UCSD-AML1 (cell line): ENCODE measurements at regions not wholly inside any gene's neighbourhood (a gene's known extent, or its start where the extent isn't known, plus 50 kb on each side); places are given as distances from the start of the nearest gene placed in this dataset.
"Not testable (repeated sequence)": the region's sequence is repeated elsewhere in the genome, so short reads cannot be mapped to it uniquely, and the experiment has no call there.

Experiments used
- DNase-seq: peaks from one replicate; lab custom pipeline; 2025; ENCODE audit not compliant: unreplicated experiment; lab: John Stamatoyannopoulos, UW

DNA sequence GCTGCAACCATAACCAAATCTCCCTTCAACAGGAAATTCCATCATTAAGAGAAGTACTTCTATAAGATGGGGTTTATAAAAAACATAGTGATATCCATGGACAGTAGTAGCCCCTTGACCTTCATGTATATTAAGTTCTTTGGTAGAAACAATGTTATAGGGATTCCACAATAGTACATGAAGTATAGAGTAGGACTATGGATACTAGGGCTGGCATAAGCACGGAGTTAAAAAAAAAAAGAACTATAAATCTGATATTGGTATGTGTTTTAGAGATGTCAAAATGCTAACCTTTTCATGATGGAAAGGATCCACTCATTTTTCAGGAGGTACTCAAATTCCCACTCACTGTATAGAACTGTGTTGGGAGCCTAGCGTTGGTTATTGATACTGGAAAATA is 337.6 kb downstream of the FGF10 start:
- DNase-seq, result no peak

DNA sequence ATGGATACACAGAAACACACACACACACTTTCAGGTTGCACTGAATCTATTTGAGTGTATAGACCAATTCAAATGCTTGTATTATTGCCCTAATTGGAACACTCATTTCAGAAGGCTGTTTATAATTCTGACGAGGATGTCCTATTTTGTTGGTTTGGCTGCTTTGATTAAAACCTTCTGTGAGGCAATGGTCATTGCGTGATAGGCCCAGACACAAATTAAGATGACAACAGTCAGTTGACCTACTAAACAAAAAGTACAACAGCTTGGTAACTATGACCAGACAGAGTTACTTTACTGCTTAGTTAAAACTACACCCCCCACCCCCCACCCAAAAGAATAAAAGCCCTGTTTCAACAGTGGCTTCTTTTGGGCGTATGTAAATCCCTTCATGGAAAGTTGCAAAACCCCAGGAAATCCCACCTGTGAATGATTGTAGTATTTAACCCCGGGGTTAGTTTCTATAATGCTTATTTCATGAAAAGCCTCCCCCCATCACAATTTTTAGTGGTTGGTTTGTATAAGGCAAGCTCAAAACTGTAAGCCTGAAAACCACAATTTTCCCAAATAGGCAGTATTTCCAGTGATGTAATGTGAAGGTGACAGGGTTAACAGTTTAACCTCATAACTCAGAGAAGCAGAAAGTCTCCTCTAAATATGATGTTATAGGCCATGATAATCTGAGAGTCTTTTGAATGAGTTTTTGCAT is 340.8 kb downstream of the FGF10 start:
- no peak for DNase-seq

DNA sequence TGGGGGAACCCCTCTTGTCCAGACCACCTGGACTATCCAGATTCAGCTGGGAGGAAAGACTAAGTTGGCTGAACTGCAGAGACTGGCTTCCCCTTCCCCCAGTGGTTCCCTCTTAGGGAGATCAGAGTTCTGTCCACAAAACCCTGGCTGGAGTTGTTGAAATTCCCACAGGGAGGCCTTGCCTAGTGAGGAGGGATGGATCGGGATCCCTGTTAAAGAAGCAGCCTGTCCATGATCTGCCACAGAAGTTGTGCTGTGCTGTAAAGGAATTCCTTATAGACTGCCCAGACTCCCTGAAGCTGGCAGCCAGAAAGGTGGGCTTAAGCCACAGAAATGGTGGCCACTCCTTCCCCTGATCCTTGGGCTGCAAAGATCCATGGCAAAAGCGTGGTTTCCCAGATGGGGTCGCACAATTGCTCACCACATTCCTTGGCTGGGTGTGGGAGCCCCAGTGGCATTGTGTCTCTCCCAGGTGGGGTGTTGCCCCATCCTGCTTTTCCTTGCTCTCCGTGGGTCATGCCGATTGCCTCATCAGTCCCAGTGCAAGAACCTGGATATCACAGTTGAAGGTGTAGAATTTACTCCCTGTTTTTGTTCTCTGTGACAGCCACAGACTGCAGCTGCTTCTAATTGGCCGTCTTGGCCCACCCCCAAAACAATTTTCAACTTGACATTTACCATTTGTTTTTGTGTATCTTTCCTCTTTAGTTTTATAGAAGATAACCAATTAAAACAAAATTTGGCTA is 342.4 kb downstream of the FGF10 start:
- DNase-seq, result no peak

DNA sequence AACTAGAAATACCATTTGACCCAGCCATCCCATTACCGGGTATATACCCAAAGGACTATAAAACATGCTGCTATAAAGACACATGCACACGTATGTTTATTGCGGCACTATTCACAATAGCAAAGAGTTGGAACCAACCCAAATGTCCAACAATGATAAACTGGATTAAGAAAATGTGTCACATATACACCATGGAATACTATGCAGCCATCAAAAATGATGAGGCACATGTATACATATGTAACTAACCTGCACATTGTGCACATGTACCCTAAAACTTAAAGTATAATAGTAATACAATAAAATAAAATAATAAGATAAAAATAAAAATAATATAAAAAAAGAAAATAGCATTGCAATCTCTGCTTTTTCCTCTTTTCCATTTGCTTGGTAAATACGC is 344.7 kb downstream of the FGF10 start:
- DNase-seq, result not testable (repeated sequence)

DNA sequence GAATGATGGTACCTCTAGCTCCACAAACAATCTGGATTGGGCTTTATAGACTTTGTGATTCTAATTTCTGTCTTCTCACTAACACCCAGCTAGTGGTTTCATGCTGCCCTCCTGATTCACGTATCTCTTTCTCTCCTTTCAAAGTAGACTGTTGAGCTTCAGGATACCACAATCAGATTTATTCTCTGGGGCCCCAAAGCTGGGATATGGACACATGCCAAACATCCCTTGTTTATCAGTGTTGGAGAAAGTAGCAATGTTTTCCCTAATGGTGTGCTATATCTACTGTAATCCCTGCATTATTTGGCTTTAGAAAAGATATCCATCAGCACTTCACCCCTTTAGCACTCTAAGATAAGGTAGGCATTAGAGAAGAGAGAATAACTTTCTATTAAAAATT is 361.0 kb downstream of the FGF10 start:
- DNase-seq, result no peak

DNA sequence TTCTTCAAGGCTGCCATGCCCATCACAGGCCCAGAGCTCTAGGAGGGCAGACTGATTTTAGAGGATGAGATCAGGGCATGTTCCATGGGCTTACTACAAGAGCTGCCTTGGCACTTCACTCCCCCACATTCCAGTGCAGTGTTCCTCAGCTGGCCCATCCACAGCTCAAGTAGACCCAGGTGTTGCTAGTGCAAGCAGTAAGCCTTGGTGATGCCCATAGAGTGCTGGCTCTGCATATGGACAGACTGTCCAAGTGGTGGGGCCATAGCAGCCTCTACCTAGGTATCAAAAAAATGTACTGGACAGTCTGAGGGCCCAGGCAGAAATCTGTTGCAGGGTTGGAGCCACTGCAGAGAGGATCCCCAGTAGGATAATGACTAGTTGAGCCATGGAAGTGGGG is 366.6 kb downstream of the FGF10 start:
- no peak for DNase-seq

GRCh38 chr5:44011518-44011917 is 377.7 kb downstream of the FGF10 start:
- no peak for DNase-seq

GRCh38 chr5:44002381-44002901 is 386.8 kb downstream of the FGF10 start:
- no peak for DNase-seq

DNA sequence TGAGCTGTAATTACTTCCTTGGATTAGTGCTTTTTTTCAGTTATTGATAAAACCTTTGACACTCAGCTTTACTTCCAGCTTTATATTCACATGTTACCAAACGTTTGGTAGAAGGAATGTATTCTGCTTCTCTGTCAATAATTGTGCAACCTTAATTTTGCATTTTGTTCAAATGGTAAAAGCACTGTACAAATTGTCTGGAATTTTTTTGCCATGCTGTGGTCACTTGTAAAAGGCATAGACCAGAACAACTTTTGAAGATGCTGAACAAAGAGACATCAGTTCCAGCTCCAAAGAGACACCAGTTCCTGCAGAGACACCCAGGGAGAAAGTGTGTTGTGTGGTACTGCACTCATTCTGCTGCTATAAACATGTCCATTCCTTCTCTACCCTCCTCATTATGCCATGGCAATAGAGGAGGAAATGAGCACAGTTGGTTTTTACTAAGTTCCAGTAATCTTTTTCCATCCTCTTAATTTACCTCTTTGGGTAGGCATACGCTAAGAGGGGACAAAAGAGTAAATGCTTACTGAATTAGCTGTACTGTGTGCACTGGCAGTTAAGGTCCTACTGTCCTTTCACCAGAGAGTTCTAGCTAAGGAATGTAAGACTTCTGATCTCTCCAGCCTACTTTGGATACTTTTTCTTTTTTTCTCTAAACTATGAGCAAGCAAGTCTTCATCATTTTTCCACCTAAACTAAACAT is 387.4 kb downstream of the FGF10 start:
- DNase-seq, result no peak

GRCh38 chr5:44001236-44001635 is 388.0 kb downstream of the FGF10 start:
- no peak for DNase-seq

- DNase-seq, result no peak
Observed at GRCh38 chr5:43997647-43998272, 391.5 kb downstream of the FGF10 start.

- no peak for DNase-seq
Observed at GRCh38 chr5:43996221-43996620, 393.0 kb downstream of the FGF10 start.

DNA sequence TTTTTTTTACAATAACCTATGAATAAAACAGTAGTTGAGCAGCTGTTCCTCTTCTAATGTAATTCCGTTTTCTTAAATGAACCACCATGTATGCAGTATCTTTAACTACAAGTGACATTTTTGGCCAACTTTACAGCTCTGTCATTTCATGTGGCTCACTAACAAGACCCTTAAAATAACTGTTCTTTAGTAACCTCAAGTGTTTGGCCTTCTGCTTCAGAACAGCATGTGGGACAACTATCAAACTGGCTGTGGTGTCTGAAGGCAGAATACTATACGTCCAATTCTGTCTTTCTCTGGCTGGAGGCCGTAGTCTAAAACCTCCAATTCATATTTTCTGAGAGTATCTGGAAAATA is 391.4 kb downstream of the NNT start:
- DNase-seq, result no peak

- DNase-seq, result no peak
Observed at GRCh38 chr5:43993634-43994351, 390.8 kb downstream of the NNT start.

- DNase-seq, result no peak
Observed at GRCh38 chr5:43985411-43985810, 382.4 kb downstream of the NNT start.

- DNase-seq, result no peak
Observed at GRCh38 chr5:43981556-43981955, 378.6 kb downstream of the NNT start.

GRCh38 chr5:43973908-43974307 is 370.9 kb downstream of the NNT start:
- no peak for DNase-seq

DNA sequence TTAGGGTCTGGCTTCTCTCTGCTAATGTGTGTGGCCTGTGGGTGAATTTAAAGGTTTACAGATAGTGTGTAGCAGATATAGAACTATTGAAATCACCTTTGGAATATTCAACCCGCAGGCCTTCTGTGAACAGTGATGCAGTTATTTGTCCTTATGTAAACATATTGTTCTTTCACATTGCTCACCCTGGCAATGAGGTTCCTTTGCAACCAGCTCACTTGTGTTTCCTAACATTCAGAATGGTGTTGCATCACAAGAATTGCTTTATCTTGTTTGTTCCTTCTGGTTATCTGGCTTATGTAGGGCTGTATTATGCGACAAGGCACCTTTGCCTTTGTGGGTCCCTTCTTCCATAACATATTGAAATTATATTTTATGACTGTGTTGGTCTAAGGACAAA is 370.3 kb downstream of the NNT start:
- DNase-seq, result no peak

DNA sequence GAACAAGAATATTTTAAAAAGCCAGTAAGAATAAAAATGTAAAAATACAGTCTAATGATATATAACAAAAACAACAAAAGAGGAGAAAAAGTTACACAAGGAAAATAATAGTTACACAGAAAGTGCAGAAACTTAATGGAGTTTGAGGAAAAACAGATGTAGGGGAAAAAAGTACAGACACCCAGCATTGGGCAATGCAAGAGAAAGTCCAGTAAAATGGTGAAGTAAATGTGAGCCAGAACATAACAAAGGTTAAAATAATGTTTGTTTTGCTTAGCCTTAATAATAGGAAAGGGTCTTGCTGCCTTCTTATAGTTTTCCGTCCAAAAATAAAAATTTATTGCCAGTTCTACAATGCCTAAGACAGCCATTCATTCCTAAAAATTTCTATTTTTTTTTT is 364.2 kb downstream of the NNT start:
- DNase-seq, result no peak

GRCh38 chr5:43959144-43959543 is 356.2 kb downstream of the NNT start:
- no peak for DNase-seq

GRCh38 chr5:43947935-43948334 is 345.0 kb downstream of the NNT start:
- DNase-seq, result no peak
